GM23338 (cell line): ENCODE measurements at regions not wholly inside any gene's neighbourhood (a gene's known extent, or its start where the extent isn't known, plus 50 kb on each side); places are given as distances from the start of the nearest gene placed in this dataset.

ENCODE experiments used
- ATAC-seq: fragments of 200-7000 bp; cut with Tn5 transposase; 3 replicates; pipeline ENCODE4 v1.9.1; 2020
- DNase-seq: peaks from one replicate; pipeline ENCODE4 v3.0.0-alpha.2; 2015; ENCODE audit warnings: low spot score
- H2AFZ ChIP-seq: fragments of 200-600 bp; sonication (generic); 2 replicates; pipeline ENCODE4 v1.8.0; 2016; ENCODE audit warnings: antibody characterized with exemption, mild to moderate bottlenecking, moderate library complexity
- H3F3A ChIP-seq: fragments of 200-600 bp; sonication (generic); replicated peaks from 2 replicates; pipeline ENCODE4 v1.8.0; 2017; ENCODE audit warnings: antibody characterized with exemption, mixed run types, low read depth
- H3K27ac ChIP-seq: fragments of 200-600 bp; sonication (generic); 2 replicates; pipeline ENCODE4 v1.6.1; 2016; ENCODE audit warnings: low read depth
- H3K27me3 ChIP-seq: fragments of 200-600 bp; sonication (generic); 2 replicates; pipeline ENCODE4 v1.8.0; 2016; ENCODE audit warnings: mild to moderate bottlenecking, mixed run types, moderate library complexity; ENCODE audit not compliant: insufficient read depth
- H3K36me3 ChIP-seq: fragments of 200-600 bp; sonication (generic); 2 replicates; pipeline ENCODE4 v1.8.0; 2016; ENCODE audit warnings: mild to moderate bottlenecking; ENCODE audit not compliant: insufficient read depth
- H3K4me1 ChIP-seq: fragments of 200-600 bp; sonication (generic); 2 replicates; pipeline ENCODE4 v1.8.0; 2016; ENCODE audit warnings: mild to moderate bottlenecking, moderate library complexity; ENCODE audit not compliant: insufficient read depth
- H3K4me2 ChIP-seq: fragments of 200-600 bp; sonication (generic); 2 replicates; pipeline ENCODE4 v1.7.1; 2017; ENCODE audit warnings: mixed run types
- H3K4me3 ChIP-seq: fragments of 200-600 bp; sonication (generic); 2 replicates; pipeline ENCODE4 v1.6.1; 2016; ENCODE audit warnings: mixed run types
- H3K79me2 ChIP-seq: fragments of 200-600 bp; sonication (generic); replicated peaks from 2 replicates; pipeline ENCODE4 v1.8.0; 2017; ENCODE audit warnings: mild to moderate bottlenecking; ENCODE audit not compliant: insufficient read depth
- H3K9me2 ChIP-seq: fragments of 200-600 bp; sonication (generic); 2 replicates; pipeline ENCODE4 v1.8.0; 2017; ENCODE audit not compliant: insufficient read depth
- H4K20me1 ChIP-seq: fragments of 200-600 bp; sonication (generic); replicated peaks from 2 replicates; pipeline ENCODE4 v1.8.0; 2017; ENCODE audit warnings: mild to moderate bottlenecking; ENCODE audit not compliant: insufficient read depth
- H3K27ac Mint-ChIP-seq: 2 replicates; pipeline ENCODE4 v1.8.0; 2020; ENCODE audit warnings: inconsistent platforms, mild to moderate bottlenecking, moderate library complexity, mixed read lengths
- H3K27me3 Mint-ChIP-seq: 3 replicates; pipeline ENCODE4 v1.8.0; 2022; ENCODE audit warnings: low read depth, mild to moderate bottlenecking, moderate library complexity, mixed read lengths, inconsistent platforms; ENCODE audit not compliant: insufficient read depth, poor library complexity
- H3K36me3 Mint-ChIP-seq: 3 replicates; pipeline ENCODE4 v1.8.0; 2021; ENCODE audit warnings: low read depth, mild to moderate bottlenecking, inconsistent platforms, moderate library complexity, mixed read lengths
- H3K4me1 Mint-ChIP-seq: 3 replicates; pipeline ENCODE4 v1.8.0; 2020; ENCODE audit warnings: mild to moderate bottlenecking, inconsistent platforms, mixed read lengths
- H3K4me3 Mint-ChIP-seq: 3 replicates; pipeline ENCODE4 v1.8.0; 2021; ENCODE audit warnings: moderate library complexity, mild to moderate bottlenecking, inconsistent platforms, mixed read lengths
- H3K9me3 Mint-ChIP-seq: 3 replicates; pipeline ENCODE4 v1.8.0; 2020; ENCODE audit warnings: moderate library complexity, mild to moderate bottlenecking, inconsistent platforms, mixed read lengths
- CREB1 ChIP-seq: fragments of 250-450 bp; sonication (Bioruptor Pico); IDR thresholded peaks from 2 replicates; pipeline ENCODE4 v1.5.0; 2020; ENCODE audit warnings: low read depth, mild to moderate bottlenecking, moderate library complexity
- EZH2 ChIP-seq: fragments of 200-600 bp; sonication (generic); IDR thresholded peaks from one replicate; pipeline ENCODE4 v1.8.0; 2017; ENCODE audit warnings: antibody characterized with exemption, mild to moderate bottlenecking, low read depth; ENCODE audit not compliant: unreplicated experiment
- EZH2phosphoT487 ChIP-seq: fragments of 200-600 bp; sonication (generic); IDR thresholded peaks from one replicate; pipeline ENCODE4 v1.8.1; 2018; ENCODE audit warnings: antibody characterized with exemption; ENCODE audit not compliant: unreplicated experiment
- JUNB ChIP-seq: IDR thresholded peaks from one replicate; pipeline ENCODE4 v1.6.1; 2016; ENCODE audit warnings: antibody characterized with exemption; ENCODE audit not compliant: unreplicated experiment
- NANOG ChIP-seq: IDR thresholded peaks from 2 replicates; pipeline ENCODE4 v1.6.1; 2016; ENCODE audit warnings: antibody characterized with exemption, borderline replicate concordance
- POLR2AphosphoS5 ChIP-seq: IDR thresholded peaks from 2 replicates; pipeline ENCODE4 v1.6.1; 2016; ENCODE audit warnings: antibody characterized with exemption, low read depth
- STAT1 ChIP-seq: IDR thresholded peaks from one replicate; pipeline ENCODE4 v1.6.1; 2016; ENCODE audit warnings: antibody characterized with exemption; ENCODE audit not compliant: unreplicated experiment
- ZNF114 ChIP-seq: fragments of 250-450 bp; sonication (Bioruptor Pico); IDR thresholded peaks from 2 replicates; pipeline ENCODE4 v1.5.0; 2020; ENCODE audit warnings: mild to moderate bottlenecking, moderate library complexity
- ZNF331 ChIP-seq: fragments of 250-450 bp; sonication (Bioruptor Pico); IDR thresholded peaks from 2 replicates; pipeline ENCODE4 v1.5.0; 2020; ENCODE audit warnings: low read depth, mild to moderate bottlenecking, moderate library complexity
- TF ChIP-seq, protein P1 (sequence below), 2 experiments: fragments of 200-600 bp in 1 of 2; sonication (generic) in 1 of 2; conservative IDR thresholded peaks; 2 replicates each; pipeline versions ENCODE4 v1.5.1 to v1.6.1; 2016 to 2017; ENCODE audit warnings: antibody characterized with exemption in 2 of 2, low read depth in 2 of 2, mild to moderate bottlenecking in 2 of 2, moderate library complexity in 1 of 2
- TF ChIP-seq, protein P2 (sequence below): IDR thresholded peaks from 2 replicates; pipeline ENCODE4 v1.6.1; 2016; ENCODE audit warnings: antibody characterized with exemption
- TF ChIP-seq, protein P3 (sequence below): fragments of 250-450 bp; sonication (Bioruptor Pico); IDR thresholded peaks from 2 replicates; pipeline ENCODE4 v1.5.0; 2020; ENCODE audit warnings: mild to moderate bottlenecking, moderate library complexity
- TF ChIP-seq, protein P4 (sequence below): IDR thresholded peaks from one replicate; pipeline ENCODE4 v1.6.1; 2018; ENCODE audit warnings: antibody characterized with exemption; ENCODE audit not compliant: unreplicated experiment

DNA sequence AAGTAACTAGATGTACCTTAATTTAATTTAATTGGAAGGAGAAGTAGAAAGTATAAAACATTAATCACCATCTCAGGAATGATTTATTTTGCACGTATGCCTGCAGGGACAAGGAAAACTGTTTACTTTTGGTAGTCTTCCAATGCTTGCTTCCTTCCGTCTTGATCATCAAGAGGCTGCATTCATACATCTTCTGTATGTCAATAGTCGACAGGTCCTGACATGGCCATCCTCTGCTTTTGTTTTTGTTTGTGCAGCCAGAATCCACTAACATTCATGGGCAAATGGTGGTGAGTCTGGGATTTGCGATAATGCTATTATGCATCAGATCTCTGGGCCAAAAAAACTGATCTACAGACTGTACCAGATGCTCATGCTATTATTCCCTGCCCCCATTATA, 56.6 kb upstream of the ZPLD1 start:
- Histone ChIP-seq H3K27ac (no peak overlapping the region), H2AFZ (no peak overlapping the region; the same call in 1 of the 2 replicates), H3K27me3 (no peaks in the 10 kb centered on the region), H3K4me3 (no peak overlapping the region), H3K79me2 (no peaks in the 10 kb centered on the region), H3K36me3 (no peaks in the 10 kb centered on the region), H3K9me2 (no peaks in the 10 kb centered on the region), H4K20me1 (no peaks in the 10 kb centered on the region), H3K4me1 (no peaks in the 10 kb centered on the region), H3F3A (no peaks in the 10 kb centered on the region), H3K4me2 (no peak overlapping the region)
- Mint-ChIP-seq H3K27ac (no peak overlapping the region), H3K4me1 (no peaks in the 10 kb centered on the region), H3K4me3 (no peak overlapping the region), H3K36me3 (no peaks in the 10 kb centered on the region), H3K27me3 (no peaks in the 10 kb centered on the region), H3K9me3 (no peaks in the 10 kb centered on the region)
- no peak for TF ChIP-seq STAT1
- TF ChIP-seq, protein P1, sequence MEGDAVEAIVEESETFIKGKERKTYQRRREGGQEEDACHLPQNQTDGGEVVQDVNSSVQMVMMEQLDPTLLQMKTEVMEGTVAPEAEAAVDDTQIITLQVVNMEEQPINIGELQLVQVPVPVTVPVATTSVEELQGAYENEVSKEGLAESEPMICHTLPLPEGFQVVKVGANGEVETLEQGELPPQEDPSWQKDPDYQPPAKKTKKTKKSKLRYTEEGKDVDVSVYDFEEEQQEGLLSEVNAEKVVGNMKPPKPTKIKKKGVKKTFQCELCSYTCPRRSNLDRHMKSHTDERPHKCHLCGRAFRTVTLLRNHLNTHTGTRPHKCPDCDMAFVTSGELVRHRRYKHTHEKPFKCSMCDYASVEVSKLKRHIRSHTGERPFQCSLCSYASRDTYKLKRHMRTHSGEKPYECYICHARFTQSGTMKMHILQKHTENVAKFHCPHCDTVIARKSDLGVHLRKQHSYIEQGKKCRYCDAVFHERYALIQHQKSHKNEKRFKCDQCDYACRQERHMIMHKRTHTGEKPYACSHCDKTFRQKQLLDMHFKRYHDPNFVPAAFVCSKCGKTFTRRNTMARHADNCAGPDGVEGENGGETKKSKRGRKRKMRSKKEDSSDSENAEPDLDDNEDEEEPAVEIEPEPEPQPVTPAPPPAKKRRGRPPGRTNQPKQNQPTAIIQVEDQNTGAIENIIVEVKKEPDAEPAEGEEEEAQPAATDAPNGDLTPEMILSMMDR (conservative IDR thresholded peaks at IDR 0.05; ENCODE audit: low read depth in 2 of 2), result no peak
- TF ChIP-seq EZH2phosphoT487, result no peak
- TF ChIP-seq ZNF331 (CRISPR knock-in tag), result no peak
- no peak for TF ChIP-seq EZH2
- TF ChIP-seq, protein P2, sequence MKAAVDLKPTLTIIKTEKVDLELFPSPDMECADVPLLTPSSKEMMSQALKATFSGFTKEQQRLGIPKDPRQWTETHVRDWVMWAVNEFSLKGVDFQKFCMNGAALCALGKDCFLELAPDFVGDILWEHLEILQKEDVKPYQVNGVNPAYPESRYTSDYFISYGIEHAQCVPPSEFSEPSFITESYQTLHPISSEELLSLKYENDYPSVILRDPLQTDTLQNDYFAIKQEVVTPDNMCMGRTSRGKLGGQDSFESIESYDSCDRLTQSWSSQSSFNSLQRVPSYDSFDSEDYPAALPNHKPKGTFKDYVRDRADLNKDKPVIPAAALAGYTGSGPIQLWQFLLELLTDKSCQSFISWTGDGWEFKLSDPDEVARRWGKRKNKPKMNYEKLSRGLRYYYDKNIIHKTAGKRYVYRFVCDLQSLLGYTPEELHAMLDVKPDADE, result no peak
- TF ChIP-seq ZNF114, result no peak
- TF ChIP-seq JUNB, result no peak
- TF ChIP-seq, protein P3, sequence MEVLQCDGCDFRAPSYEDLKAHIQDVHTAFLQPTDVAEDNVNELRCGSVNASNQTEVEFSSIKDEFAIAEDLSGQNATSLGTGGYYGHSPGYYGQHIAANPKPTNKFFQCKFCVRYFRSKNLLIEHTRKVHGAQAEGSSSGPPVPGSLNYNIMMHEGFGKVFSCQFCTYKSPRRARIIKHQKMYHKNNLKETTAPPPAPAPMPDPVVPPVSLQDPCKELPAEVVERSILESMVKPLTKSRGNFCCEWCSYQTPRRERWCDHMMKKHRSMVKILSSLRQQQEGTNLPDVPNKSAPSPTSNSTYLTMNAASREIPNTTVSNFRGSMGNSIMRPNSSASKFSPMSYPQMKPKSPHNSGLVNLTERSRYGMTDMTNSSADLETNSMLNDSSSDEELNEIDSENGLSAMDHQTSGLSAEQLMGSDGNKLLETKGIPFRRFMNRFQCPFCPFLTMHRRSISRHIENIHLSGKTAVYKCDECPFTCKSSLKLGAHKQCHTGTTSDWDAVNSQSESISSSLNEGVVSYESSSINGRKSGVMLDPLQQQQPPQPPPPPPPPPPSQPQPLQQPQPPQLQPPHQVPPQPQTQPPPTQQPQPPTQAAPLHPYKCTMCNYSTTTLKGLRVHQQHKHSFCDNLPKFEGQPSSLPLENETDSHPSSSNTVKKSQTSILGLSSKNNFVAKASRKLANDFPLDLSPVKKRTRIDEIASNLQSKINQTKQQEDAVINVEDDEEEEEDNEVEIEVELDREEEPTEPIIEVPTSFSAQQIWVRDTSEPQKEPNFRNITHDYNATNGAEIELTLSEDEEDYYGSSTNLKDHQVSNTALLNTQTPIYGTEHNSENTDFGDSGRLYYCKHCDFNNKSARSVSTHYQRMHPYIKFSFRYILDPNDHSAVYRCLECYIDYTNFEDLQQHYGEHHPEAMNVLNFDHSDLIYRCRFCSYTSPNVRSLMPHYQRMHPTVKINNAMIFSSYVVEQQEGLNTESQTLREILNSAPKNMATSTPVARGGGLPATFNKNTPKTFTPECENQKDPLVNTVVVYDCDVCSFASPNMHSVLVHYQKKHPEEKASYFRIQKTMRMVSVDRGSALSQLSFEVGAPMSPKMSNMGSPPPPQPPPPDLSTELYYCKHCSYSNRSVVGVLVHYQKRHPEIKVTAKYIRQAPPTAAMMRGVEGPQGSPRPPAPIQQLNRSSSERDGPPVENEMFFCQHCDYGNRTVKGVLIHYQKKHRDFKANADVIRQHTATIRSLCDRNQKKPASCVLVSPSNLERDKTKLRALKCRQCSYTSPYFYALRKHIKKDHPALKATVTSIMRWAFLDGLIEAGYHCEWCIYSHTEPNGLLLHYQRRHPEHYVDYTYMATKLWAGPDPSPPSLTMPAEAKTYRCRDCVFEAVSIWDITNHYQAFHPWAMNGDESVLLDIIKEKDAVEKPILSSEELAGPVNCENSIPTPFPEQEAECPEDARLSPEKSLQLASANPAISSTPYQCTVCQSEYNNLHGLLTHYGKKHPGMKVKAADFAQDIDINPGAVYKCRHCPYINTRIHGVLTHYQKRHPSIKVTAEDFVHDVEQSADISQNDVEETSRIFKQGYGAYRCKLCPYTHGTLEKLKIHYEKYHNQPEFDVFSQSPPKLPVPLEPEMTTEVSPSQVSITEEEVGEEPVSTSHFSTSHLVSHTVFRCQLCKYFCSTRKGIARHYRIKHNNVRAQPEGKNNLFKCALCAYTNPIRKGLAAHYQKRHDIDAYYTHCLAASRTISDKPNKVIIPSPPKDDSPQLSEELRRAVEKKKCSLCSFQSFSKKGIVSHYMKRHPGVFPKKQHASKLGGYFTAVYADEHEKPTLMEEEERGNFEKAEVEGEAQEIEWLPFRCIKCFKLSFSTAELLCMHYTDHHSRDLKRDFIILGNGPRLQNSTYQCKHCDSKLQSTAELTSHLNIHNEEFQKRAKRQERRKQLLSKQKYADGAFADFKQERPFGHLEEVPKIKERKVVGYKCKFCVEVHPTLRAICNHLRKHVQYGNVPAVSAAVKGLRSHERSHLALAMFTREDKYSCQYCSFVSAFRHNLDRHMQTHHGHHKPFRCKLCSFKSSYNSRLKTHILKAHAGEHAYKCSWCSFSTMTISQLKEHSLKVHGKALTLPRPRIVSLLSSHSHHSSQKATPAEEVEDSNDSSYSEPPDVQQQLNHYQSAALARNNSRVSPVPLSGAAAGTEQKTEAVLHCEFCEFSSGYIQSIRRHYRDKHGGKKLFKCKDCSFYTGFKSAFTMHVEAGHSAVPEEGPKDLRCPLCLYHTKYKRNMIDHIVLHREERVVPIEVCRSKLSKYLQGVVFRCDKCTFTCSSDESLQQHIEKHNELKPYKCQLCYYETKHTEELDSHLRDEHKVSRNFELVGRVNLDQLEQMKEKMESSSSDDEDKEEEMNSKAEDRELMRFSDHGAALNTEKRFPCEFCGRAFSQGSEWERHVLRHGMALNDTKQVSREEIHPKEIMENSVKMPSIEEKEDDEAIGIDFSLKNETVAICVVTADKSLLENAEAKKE (CRISPR knock-in tag), result no peak
- no peak for TF ChIP-seq POLR2AphosphoS5
- TF ChIP-seq, protein P4, sequence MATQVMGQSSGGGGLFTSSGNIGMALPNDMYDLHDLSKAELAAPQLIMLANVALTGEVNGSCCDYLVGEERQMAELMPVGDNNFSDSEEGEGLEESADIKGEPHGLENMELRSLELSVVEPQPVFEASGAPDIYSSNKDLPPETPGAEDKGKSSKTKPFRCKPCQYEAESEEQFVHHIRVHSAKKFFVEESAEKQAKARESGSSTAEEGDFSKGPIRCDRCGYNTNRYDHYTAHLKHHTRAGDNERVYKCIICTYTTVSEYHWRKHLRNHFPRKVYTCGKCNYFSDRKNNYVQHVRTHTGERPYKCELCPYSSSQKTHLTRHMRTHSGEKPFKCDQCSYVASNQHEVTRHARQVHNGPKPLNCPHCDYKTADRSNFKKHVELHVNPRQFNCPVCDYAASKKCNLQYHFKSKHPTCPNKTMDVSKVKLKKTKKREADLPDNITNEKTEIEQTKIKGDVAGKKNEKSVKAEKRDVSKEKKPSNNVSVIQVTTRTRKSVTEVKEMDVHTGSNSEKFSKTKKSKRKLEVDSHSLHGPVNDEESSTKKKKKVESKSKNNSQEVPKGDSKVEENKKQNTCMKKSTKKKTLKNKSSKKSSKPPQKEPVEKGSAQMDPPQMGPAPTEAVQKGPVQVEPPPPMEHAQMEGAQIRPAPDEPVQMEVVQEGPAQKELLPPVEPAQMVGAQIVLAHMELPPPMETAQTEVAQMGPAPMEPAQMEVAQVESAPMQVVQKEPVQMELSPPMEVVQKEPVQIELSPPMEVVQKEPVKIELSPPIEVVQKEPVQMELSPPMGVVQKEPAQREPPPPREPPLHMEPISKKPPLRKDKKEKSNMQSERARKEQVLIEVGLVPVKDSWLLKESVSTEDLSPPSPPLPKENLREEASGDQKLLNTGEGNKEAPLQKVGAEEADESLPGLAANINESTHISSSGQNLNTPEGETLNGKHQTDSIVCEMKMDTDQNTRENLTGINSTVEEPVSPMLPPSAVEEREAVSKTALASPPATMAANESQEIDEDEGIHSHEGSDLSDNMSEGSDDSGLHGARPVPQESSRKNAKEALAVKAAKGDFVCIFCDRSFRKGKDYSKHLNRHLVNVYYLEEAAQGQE, result no peak
- no peak for TF ChIP-seq NANOG
- TF ChIP-seq CREB1 (CRISPR knock-in tag), result no peak
- no peak for DNase-seq
- ATAC-seq, result no peak
